ENCODE measurements at regions not wholly inside any gene's neighbourhood (a gene's known extent, or its start where the extent isn't known, plus 50 kb on each side); places are given as distances from the start of the nearest gene placed in this dataset.
A peak's percentile ranks its signal among the peaks of the same experiment; 100 is the strongest.

DNA sequence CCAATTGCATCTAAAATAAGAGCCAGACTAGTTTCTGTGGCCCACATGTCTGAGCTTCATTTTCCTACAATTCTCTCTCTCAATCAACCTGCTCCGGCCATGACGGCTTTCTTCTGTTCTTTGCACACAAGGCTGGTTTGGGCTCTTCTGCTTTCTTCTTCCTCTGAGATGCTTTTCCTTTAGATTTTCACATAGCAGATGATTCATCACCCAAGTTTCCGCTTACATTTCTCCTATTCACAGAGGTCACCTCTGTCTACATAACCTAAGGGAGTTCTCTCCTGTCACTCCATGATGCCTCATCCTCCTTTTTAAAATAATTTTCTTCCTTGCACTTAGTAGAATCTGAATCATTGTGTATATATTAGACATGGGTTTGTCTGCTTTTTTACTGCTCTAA, 334.6 kb upstream of the TUSC1 start:
- no peaks in the 10 kb centered on the region for H3K27me3 ChIP-seq
- no peak overlapping the region for H3K4me3 ChIP-seq
- DNase-seq = no peak
- H3K9me3 ChIP-seq = no peaks in the 10 kb centered on the region
- no peaks in the 10 kb centered on the region for H3K36me3 ChIP-seq

DNA sequence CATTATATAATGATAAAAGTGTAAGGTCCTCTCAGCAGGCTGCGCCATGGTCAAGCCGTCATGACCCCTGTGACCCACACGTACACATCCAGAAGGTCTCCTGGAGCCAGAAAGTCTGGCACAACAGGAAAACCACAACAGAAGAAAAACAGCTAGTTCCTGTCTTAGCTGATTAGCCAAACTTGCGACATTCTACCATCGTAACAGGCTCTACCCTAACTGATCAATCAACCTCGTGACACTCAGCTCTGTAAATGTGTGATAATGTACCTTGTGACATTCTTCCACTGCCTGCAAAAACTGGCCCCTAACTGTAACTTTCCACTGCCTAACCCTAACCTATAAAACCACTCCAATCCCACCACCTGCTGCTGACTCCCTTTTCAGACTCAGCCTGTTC, 316.4 kb upstream of the TUSC1 start:
- Histone ChIP-seq H3K9me3 (no peaks in the 10 kb centered on the region), H3K27me3 (no peaks in the 10 kb centered on the region), H3K4me3 (no peak overlapping the region), H3K36me3 (no peaks in the 10 kb centered on the region)
- DNase-seq = no peak

DNA sequence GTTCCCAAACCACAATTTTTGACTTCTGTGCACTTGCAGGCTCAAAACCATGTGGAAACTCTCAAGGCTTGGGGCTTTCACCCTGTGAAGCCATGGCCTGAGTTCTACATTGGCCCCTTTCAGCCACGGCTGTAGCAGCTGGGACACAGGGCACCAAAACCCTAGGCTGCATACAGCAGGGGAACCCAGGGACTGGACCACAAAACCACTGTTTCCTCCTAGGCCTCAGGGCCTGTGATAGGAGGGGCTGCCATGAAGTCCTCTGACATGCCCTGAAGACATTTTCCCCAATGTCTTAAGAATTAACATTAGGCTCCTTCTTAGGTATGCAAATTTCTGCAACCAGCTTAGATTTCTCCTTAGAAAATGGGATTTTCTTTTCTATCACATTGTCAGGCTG, 312.1 kb upstream of the TUSC1 start:
- no peaks in the 10 kb centered on the region for H3K9me3 ChIP-seq
- H3K4me3 ChIP-seq = no peak overlapping the region
- no peaks in the 10 kb centered on the region for H3K36me3 ChIP-seq
- DNase-seq = no peak
- no peaks in the 10 kb centered on the region for H3K27me3 ChIP-seq

DNA sequence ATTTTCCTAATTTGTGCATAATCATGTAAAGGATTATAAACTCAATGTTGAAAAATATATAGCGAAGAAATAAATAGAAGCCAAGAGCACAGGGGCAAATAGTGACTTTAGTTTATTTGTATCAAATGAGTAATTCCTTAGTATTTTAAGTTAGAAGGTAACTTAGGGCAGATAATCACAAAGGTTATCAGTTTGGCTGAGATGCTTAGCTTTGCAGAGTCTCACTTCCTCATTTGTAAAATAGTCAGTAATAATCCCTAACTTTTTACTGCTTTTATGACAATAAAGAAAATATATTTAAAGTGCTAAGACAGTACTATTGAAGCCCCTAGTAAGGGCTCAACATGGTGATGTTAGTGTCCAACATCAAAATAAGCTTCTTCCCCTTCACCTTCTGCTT, 297.4 kb upstream of the TUSC1 start:
- Histone ChIP-seq H3K27me3 (no peaks in the 10 kb centered on the region), H3K4me3 (no peak overlapping the region), H3K36me3 (no peaks in the 10 kb centered on the region), H3K9me3 (no peaks in the 10 kb centered on the region)
- DNase-seq = no peak

DNA sequence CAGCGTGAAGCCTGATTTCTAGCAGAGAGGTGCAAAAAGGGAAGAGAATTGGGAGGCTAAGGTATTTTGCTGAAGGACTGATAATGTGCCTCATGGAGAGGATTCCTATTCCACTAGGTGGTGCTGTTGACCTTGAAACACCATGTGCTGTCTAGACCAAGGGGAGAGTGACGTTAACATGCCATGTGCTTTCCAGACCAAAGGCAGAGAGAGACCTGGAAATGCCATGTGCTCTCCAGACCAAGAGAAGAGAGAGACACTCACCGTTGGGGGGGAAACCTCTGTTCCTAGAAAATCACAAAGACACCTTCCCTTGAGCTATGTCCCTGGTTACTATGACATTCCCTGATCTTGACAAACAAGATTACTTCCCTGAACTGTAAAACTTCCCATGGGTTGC, 286.0 kb upstream of the TUSC1 start:
- DNase-seq = peak; percentile 24

DNA sequence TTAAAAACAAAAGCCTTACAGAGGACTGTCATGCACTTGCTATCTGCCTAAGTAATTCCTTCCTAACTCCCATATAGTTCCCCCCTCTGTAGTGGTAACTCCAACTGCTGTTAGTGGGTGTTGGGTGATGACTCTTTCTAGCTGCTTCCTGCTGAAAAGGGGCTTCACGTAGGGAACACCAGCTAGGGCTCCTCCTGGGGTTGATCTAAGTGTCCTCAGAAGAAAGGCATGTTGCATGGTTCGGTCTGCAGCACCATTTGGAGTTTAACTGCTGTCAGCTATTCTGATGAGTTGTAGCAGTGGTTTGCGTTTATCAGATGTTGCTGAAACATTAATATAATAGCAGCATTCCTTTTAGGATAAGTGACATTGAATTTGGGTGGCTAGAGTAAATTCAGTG, 281.9 kb upstream of the TUSC1 start:
- DNase-seq = no peak
- Histone ChIP-seq H3K9me3 (no peaks in the 10 kb centered on the region), H3K36me3 (no peaks in the 10 kb centered on the region), H3K4me3 (no peak overlapping the region), H3K27me3 (no peaks in the 10 kb centered on the region)

More for the DNA sequence above, 286.0 kb upstream of the TUSC1 start:
- Histone ChIP-seq H3K9me3 (no peaks in the 10 kb centered on the region), H3K4me3 (no peak overlapping the region), H3K36me3 (no peaks in the 10 kb centered on the region), H3K27me3 (no peaks in the 10 kb centered on the region)

DNA sequence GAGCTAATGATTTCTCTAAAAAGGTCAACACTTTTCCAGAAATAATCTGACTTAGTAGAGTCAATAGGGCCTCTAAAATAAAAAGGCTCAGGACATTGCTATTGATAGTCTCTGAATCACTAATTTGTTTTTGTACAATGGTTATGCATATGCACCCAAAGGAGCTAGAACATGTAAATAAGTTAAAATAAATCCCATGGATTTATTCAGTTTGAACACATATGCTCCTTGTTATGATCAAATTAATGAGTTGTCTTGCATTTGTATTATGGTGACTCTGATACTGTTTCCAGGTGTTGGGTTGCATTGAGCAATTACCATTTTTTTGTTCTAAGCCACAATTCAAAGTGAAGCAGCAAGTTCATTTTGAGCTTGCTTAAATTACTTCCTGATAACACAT, 276.0 kb upstream of the TUSC1 start:
- no peaks in the 10 kb centered on the region for H3K9me3 ChIP-seq
- no peaks in the 10 kb centered on the region for H3K36me3 ChIP-seq
- no peak overlapping the region for H3K4me3 ChIP-seq
- H3K27me3 ChIP-seq = no peaks in the 10 kb centered on the region
- DNase-seq = no peak

DNA sequence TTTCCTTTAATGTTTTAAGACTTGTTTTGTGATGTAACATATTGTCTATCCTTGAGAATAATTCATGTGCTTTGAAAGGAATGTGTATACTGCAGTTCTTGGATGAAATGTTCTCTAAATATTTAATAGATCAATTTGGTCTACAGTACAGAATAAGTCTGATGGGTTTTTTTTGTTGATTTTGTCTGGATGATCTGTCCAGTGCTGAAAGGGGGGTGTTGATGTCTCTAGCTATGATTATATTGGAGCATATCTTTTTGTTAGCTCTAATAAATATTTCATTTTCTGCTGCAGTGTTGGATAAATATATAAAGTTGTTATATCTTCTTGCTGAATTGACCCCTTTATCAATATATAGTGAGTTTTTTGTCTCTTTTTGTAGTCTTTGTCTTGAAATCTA, 269.9 kb upstream of the TUSC1 start:
- no peak for DNase-seq
- Histone ChIP-seq H3K36me3 (no peaks in the 10 kb centered on the region), H3K9me3 (no peaks in the 10 kb centered on the region), H3K4me3 (no peak overlapping the region), H3K27me3 (no peaks in the 10 kb centered on the region)

DNA sequence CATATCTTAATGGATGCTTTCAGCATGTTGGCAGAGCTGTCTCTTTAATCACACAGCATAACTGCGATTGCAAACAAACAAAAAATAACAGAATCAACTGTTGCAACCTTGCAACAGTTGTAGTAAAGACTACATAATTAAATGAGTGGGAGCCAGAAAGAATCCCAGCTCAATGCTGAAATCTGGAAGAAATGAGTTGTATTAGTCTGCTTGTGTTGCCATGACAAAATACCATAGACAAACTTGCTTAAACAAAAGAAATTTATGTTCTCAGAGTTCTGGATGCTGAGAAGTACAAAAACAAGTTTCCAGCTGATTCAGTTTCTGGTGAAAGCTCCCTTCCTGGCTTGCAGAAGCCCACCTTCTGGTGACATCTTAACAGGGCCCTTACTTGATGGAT, 260.9 kb upstream of the TUSC1 start:
- no peak for DNase-seq
- Histone ChIP-seq H3K4me3 (no peak overlapping the region), H3K9me3 (no peaks in the 10 kb centered on the region), H3K27me3 (no peaks in the 10 kb centered on the region), H3K36me3 (no peaks in the 10 kb centered on the region)

DNA sequence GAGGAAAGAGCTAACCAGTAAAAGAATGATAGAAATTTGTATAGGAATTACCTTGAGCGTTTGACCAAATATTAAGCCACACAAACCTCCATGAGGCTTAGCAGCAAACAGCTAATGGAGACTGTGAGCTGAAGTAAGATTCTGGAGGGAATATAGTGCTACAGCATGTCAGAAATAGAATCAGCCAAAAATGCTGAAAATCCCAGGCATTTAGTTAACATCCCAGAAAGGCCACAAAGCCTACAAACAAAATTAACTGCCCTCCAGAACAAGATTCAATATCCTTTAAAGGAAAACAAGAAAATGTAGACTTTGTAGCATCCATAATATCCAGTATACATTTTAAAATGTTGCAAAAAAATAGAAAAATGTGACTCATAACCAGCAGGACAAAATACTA, 257.8 kb upstream of the TUSC1 start:
- no peaks in the 10 kb centered on the region for H3K9me3 ChIP-seq
- DNase-seq = no peak
- no peaks in the 10 kb centered on the region for H3K27me3 ChIP-seq
- no peaks in the 10 kb centered on the region for H3K36me3 ChIP-seq
- H3K4me3 ChIP-seq = no peak overlapping the region

DNA sequence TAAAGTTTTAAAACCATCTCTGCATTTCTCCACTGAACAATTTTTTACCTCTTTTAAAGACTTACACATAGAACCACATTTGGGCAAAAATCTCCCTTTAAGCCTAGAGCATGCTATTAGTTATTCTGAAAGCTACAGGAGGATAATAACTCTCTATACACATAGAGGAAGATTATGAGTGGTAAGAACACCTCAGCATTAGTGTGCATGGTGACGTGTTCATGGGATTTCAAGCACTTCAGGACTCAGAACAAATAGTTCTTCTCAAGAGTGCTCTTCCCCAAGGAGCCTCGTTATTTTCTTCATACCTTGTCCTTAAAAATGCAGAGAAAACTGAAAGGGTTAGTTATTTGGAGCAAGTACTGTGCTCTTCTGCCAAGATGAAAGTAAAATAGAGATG, 256.9 kb upstream of the TUSC1 start:
- no peak overlapping the region for H3K4me3 ChIP-seq
- no peak for DNase-seq
- H3K27me3 ChIP-seq = no peaks in the 10 kb centered on the region

DNA sequence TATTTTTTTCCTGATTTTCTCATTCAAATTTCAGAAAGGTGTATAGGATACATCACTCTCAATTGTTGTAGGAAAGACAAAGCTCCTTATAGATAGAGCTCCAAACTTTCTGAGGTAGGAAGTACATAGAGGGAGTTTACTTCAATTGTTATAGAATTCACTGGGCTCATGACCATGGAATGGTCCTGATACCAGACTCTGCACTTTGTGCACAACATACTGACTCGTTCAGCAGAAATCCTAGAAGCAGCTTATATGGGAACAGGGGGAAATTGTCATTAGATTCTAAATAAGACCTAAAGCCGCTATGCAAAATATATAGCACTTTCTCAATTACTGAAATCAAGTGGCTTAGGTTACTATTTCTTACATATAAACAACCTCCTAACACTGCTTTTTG, 240.5 kb upstream of the TUSC1 start:
- Histone ChIP-seq H3K36me3 (no peaks in the 10 kb centered on the region), H3K4me3 (no peak overlapping the region)
- DNase-seq = no peak

More for the DNA sequence above, 256.9 kb upstream of the TUSC1 start:
- no peaks in the 10 kb centered on the region for H3K9me3 ChIP-seq
- H3K36me3 ChIP-seq = no peaks in the 10 kb centered on the region

DNA sequence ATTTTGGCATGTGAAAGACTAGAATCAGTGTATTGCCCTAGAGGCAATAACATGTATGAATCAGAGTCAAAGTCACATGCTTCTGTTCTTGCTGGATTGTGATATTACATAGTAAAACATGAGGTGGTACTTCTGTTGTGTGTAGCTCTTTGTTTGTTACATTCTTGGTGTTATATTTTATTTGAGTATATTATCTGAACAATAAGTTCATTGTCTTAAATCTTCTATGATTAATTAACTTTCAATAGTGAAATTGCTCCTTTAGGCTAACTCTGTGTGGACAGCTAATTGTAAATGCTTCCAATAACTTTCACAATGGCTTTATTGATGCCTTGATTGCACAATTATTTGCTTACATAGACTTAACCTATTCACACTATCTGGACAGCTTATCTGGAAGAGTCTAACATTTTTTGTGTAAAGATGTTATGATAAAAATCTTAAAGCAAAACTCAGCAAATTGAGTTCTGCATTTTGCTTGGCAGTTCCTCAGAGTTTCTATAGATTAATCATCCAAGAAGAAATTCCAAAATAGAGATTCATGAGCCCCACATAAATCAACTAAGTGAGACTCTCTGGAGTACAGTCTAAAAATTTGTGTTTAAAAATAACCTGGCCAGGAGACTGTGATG, 239.6 kb upstream of the TUSC1 start:
- Histone ChIP-seq H3K4me3 (no peak overlapping the region), H3K9me3 (no peaks in the 10 kb centered on the region), H3K27me3 (no peaks in the 10 kb centered on the region), H3K36me3 (no peaks in the 10 kb centered on the region)
- no peak for DNase-seq

More for the DNA sequence above, 240.5 kb upstream of the TUSC1 start:
- Histone ChIP-seq H3K9me3 (no peaks in the 10 kb centered on the region), H3K27me3 (no peaks in the 10 kb centered on the region)

DNA sequence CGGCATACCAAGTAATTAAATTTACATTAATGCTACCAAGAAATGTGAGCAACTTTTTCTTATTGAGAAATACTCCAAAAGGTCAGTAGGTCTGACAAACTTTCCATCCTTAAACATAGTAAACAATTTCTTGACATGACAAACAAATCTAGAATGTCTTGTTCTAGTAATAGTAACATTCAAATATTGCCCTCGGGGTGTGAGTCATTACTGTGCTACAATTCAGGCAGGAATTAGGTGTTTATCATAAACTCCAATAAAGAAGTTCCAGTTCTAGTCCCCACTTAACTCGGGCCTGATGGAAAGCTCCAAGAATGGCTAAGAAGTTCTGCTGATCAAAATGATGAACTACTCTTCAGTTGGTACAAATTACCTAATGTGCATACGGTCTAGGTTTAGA, 235.6 kb upstream of the TUSC1 start:
- Histone ChIP-seq H3K4me3 (no peak overlapping the region), H3K36me3 (no peaks in the 10 kb centered on the region), H3K27me3 (no peaks in the 10 kb centered on the region), H3K9me3 (no peaks in the 10 kb centered on the region)
- no peak for DNase-seq

DNA sequence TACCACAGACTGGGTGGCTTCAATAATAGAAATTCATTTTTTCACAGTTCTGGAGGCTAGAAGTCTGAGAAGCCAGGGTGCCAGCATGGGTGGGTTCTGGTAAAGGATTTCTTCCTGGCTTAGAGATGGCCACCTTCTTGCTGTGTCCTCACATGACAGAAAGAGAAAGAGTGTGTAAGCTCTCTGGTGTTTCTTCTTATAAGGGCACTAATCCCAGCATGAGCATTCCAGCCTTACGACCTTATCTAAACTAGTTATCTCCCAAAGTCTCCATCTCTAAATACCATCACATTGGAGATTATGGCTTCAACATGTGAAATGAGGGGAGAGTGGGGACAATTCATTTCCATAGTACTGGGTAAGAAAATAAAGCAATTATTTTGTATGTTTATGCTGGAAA, 226.5 kb upstream of the TUSC1 start:
- Histone ChIP-seq H3K36me3 (no peaks in the 10 kb centered on the region), H3K27me3 (no peaks in the 10 kb centered on the region), H3K4me3 (no peak overlapping the region), H3K9me3 (no peaks in the 10 kb centered on the region)
- DNase-seq = no peak

DNA sequence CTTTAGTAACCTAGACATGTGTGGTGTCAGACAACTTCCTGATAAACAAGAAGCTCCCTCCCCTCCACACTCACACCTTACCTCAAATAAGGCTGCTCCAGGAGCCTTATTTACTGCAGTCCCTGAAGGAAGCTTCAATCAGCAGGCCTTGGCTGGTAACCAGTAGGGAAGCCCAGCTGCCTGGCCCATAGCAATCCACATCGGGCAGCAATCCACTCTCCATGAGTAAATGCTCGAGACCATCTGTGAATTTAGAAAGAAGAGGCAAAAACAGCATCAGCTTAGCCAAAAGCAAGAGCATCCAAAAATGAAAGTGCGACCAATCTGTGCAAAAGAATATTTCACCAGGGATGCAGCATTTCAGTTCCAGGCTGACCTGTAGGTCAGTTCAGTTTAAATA, 213.3 kb upstream of the TUSC1 start:
- H3K27me3 ChIP-seq = no peaks in the 10 kb centered on the region

DNA sequence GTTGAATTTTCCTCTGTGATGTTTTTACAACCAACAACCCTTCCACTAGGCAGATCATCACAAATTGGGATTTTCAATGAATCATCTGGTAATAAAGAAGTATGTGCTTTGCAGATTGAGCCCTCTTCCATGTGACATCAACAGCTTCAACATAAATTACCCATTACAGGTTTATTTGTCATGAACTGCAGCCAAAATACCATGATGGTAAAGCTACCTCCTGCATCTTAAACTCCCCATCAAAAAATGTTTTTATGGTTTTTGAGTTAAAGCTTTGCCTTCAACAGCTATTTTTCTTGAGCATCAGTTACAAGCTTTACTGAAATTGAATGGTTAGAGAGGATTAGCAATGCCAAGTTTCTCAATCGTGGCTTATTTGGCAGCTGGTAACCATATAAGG, 211.4 kb upstream of the TUSC1 start:
- no peaks in the 10 kb centered on the region for H3K9me3 ChIP-seq
- no peak for DNase-seq
- H3K36me3 ChIP-seq = no peaks in the 10 kb centered on the region
- H3K4me3 ChIP-seq = no peak overlapping the region
- H3K27me3 ChIP-seq = no peaks in the 10 kb centered on the region

More for the DNA sequence above, 213.3 kb upstream of the TUSC1 start:
- Histone ChIP-seq H3K9me3 (no peaks in the 10 kb centered on the region), H3K36me3 (no peaks in the 10 kb centered on the region), H3K4me3 (no peak overlapping the region)
- DNase-seq = no peak

DNA sequence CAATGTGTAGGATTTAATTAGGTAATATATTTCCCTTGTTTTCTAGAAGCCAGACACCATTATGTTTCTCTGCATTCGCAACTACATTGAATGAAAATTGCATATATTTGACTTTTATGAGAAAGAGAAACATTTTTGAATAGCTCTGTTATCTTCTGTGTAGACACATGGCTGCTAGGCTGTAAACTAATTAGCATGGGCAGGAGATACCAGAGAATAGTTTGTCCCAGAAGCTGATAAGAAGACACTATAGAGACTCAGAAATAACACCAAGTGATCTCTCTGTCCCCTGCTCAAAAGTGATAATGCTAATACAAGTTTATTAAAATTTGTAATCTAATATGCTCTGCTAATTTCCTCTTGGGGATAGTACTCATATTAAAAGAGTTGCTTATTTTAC, 198.0 kb upstream of the TUSC1 start:
- Histone ChIP-seq H3K4me3 (no peak overlapping the region), H3K9me3 (no peaks in the 10 kb centered on the region), H3K36me3 (no peaks in the 10 kb centered on the region), H3K27me3 (no peaks in the 10 kb centered on the region)
- DNase-seq = no peak

DNA sequence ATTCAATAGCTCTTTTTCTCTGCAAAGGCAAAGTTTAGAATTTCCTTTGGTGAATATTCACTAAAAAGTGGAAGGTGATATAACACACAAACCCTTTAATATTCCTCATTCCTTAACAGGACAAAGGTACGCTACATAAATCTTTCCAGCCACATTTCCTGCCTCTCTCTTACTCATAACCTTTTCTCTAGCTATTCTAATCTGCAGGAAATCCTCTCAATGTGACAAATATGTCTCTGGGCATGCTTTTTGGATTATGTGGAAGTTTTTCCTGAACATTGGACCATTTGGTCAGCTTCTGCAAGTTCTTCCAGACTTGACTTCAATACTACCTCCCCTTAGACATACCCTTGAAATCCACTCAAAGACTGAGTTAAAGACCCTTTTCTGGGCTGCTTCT, 186.3 kb upstream of the TUSC1 start:
- no peak overlapping the region for H3K4me3 ChIP-seq
- no peaks in the 10 kb centered on the region for H3K9me3 ChIP-seq
- no peaks in the 10 kb centered on the region for H3K36me3 ChIP-seq
- no peak for DNase-seq
- H3K27me3 ChIP-seq = no peaks in the 10 kb centered on the region
